D341Med (cell line): ENCODE measurements at regions not wholly inside any gene's neighbourhood (a gene's known extent, or its start where the extent isn't known, plus 50 kb on each side); places are given as distances from the start of the nearest gene placed in this dataset.
"Not testable (repeated sequence)": the region's sequence is repeated elsewhere in the genome, so short reads cannot be mapped to it uniquely, and the experiment has no call there.

Source experiments
- DNase-seq: peaks from one replicate; pipeline ENCODE4 v3.0.0; 2012; ENCODE audit warnings: low spot score

DNA sequence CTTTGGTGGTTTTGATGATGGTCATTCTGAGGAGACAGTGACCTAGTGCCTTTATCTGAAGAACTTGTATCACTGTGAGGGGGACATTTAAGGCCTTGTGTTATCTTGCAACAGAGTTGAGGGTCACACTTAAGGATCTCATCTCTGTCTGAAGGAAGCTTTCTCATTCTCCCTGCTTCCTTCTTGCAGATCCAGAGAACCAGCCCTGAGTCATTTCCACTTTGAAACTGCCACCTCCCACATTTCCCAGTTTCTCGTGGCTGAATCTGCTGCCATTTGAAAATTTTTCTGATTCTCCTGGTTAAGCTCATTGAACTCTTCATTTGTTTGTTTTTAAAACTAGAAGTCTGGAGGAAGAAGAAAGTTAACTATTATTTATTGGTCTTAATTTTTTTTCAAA is 190.2 kb upstream of the CDH11 start:
- no peak for DNase-seq

DNA sequence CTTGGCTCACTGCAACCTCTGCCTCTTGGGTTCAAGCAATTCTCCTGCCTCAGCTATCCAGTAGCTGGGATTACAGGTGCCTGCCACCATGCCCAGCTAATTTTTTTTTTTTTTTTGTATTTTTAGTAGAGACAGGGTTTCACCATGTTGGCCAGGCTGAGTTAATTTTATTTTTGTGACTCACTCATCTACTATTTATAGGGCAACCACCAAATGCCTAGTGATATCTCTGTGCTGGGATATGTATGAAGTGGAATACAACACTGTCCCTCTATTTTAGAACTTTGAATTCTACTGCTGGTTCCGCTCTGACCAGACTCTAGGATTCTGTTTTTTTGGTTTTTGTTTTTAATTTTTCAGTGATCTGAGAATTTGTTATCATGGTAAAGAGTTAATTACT is 188.6 kb upstream of the CDH11 start:
- not testable (repeated sequence) for DNase-seq

DNA sequence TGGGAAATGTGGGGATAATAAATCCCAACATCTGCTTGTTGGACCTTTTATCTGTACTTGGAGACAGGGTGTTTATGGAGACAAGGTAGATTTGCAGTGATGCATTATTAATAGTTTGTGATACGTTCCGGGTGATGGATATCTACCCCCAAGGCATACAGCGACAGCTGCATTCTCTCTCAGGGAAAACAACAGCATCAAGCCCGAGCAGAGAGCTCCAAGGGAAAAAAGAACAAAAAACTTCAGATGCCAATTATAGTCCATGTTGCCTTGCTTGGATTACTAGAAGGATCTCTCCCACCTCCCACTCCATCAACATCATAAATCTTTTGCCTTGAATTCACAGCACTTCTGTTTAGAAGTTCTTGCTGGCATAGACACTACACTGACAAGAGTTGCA is 187.5 kb upstream of the CDH11 start:
- no peak for DNase-seq

DNA sequence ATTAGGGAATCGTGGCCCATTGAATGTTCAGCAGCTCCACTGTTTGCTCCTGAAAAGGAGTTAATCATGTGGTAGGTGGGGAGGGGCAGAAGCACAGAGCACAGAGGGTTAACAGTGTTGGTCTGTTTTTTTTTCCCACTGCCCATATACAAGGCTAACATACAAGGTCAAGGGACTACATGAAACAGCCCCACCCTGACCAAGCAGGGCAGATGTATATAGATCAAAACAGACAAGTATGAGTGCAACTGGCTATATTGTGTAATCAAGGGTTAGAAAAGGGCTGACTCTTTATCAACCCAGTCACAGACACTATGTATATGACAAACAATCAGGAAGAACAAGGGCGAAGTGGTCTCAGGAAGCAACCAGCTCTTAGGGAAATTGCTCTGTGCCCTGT is 186.6 kb upstream of the CDH11 start:
- no peak for DNase-seq

DNA sequence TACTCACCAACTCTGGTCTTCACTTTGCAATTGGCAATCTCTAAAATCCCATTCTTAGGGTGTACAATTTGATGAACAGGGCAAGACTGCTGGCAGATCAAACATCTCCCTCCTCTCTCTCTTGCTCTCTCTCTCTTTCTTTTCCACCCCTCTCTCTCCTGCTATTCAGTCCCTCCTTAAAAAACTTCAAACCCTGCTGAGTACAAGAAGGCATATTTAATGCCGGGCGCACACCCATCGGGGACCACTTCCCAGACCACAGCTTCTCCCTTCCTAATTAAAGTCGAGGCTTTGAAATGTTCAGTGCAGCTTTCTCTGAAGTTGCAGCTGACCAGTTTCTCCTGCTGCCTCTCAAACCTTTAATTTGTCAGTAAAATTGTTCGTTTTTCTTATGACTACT is 185.4 kb upstream of the CDH11 start:
- DNase-seq, result no peak

DNA sequence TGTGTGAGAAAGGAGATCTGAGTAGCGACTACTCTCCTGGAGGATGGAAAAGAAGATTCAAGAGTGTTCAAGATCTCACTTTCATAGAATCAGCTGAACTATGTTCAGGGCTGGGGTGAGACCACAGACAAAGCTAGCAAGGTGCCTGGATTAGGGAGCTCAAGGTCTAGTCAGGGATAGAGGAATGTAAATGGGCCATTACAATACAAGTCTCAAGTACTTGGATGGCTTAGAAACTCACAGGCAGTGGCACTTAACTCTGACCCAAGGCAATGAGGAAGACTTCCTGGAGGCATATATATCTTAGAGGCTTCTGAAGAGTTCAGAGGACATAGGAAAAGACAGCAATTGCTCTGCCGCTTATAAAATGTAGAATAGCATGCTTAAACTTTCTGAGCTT is 184.9 kb upstream of the CDH11 start:
- no peak for DNase-seq

DNA sequence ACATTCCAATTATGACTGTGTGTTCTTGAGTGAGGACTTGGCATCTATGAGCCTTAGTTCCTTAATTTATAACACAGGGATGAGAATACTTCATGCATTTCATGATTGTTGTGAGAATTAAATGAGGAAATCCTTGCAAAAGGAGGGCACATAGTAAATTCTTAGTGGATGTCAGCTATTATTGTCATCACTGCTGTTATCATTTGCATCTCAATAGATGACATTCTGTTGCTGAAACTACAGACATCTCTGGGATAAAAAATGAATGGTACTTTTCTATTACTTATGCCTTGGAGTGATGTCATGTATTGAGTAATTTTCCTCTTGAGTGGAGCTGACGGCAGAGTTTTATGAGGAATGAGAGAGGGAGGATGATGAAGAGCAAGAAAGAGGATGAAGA is 184.4 kb upstream of the CDH11 start:
- no peak for DNase-seq

DNA sequence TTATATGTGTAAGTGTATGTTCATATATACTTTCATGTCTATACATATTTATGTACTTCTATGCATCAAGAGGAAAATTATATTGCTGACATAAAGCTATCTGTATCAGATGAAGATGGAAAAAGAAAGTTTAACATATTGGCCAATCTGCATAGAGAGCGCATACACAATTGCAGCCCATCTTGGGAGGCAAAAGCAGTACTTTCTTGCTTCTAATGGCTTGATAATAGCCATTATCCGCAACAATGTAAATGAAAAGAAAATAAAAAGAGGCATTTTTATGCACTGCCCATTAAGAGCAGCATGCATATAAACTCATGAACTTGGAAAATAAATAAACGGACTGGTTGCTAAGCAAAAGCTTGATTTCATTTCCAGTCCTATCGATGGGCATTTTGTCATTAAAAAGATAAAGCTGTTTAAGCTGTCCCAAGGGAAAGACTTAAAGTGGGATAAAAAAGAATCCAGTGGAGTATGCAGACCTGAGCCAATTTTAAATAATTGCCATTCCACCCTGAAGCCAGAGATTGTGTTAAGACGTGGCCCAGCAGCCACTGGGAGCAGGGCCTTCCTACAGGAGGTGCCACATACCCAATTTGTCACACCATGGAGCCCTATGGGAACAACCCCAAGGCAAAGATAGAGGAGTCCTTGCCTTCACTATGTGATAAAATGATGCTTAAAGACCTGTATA is 183.6 kb upstream of the CDH11 start:
- DNase-seq, result peak; percentile 70

DNA sequence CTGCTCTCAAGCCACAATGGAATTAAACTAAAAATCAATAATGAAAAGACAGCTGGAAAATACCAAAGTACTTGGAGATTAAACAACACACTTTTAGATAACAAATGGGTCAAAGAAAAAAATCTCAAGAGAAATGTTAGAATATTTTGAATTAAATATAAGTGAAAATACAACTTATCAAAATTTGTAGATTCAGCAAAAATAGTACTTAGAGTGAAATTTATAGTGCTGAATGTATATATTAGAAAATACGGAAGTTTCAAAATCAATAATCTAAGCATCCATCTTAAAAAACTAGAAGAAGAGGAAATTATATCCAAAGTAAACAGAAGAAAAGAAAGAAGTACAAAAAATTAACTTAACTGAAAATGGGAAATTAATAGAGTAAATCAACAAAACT is 179.2 kb upstream of the CDH11 start:
- DNase-seq, result no peak

DNA sequence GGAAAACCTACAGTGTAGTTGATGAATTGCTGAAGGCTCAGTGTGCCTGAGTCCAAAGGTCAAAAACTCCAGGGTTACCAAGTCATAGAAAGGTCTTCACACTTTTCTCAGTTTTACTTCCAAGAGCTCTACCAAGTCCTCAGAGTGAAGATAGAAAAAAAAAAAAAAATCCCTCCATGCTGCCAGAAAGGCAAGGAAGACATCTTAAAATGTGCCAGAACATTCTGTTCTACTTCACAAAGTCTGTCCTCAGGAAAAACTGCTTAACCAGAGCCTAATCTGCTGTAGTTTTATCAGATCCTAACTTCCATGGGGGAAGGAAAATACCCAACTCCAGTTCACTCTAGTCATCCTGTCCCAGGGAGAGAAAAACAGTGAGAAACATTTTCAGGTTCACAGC is 175.6 kb upstream of the CDH11 start:
- no peak for DNase-seq

DNA sequence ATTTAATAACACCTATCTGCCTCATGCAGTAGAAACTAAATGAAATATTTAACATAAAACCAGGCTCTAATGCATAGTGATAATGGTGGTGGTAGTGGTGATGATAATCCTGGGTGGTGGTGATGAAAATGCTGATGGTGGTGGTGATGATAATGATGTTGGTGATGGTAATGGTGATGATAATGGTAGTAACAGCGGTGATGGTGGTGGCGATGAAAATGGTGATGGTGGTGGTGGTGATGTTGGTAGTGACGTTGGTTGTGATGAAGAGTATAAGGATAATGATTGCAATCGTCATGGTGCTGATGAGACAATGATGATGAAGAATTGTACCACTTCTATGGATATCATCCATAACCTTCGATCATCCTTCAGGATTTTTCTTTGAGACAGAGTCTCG is 173.7 kb upstream of the CDH11 start:
- DNase-seq, result no peak

DNA sequence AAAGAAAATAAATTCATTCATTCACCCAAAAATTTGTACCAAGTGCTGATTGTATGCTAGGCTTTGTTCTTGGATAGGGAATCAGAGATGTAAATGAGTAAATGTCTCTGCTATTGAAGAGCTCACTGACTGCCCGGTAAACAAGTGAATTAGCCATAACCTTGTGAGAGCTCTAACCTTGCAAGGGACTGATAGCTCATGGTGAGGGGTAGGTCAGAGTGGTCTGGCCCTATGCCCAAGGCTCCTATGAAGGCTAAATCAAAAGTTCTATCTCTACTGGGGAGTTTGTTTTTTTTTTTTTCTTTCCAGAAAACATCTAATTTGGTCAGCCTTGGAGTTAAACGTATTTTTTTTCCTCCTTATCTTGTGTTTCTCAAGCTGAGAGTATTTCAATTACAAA is 172.8 kb upstream of the CDH11 start:
- DNase-seq, result no peak

DNA sequence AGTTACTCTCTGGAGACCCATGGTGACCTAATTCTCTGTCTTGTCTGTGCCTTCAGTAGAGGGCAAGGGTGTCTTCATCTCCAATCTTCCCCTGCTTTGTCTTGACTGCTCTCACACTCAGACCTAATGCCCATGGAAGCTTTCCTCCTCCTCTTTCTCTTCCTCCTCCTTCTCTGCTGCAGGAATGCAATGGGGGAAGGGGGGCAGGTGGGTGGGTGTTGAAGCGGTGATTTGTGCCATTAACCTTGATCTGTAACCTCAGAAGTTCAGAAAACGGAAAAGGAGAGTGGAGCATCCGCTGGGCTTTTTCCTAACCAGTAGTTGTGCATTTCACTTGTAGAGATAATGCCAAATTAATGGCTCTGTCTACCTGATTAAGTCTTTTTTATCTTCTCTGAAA is 172.3 kb upstream of the CDH11 start:
- no peak for DNase-seq

DNA sequence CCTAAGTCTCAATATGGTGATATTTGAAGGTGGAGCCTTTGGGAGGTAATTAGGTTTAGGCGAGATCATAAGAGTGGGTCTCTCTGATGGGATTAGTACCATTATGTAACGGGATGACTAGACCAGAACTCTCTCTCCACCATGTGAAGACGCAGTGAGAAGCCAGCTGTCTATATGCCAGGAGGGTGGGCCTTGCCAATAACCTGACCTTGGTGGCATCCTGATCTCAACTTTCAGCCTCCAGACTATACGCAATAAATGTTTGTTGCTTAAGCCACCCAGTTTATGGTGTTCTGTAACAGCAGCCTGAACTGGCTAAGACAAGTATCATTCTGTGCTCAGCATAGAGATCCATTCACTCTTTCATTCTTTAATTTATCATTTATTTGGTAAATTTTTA is 167.2 kb upstream of the CDH11 start:
- no peak for DNase-seq

DNA sequence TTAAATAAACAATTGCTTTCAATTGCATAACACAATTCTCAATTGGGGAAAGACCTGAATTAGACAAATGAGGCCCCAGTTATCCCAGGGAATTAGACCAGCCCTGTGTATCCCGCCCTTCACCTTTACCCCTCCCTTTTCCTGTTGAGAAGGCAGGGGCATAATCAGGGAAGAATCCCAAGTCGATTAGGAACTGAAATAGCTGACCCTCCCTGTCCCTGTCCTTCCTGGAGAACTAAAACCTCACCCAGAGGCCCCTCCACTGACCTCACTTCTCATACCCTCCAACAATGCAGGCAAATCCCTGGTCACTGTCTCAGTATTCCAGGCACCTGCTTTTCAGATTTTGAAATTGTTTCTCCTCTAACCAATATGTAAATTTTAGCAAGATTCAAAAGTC is 165.4 kb upstream of the CDH11 start:
- DNase-seq, result no peak

DNA sequence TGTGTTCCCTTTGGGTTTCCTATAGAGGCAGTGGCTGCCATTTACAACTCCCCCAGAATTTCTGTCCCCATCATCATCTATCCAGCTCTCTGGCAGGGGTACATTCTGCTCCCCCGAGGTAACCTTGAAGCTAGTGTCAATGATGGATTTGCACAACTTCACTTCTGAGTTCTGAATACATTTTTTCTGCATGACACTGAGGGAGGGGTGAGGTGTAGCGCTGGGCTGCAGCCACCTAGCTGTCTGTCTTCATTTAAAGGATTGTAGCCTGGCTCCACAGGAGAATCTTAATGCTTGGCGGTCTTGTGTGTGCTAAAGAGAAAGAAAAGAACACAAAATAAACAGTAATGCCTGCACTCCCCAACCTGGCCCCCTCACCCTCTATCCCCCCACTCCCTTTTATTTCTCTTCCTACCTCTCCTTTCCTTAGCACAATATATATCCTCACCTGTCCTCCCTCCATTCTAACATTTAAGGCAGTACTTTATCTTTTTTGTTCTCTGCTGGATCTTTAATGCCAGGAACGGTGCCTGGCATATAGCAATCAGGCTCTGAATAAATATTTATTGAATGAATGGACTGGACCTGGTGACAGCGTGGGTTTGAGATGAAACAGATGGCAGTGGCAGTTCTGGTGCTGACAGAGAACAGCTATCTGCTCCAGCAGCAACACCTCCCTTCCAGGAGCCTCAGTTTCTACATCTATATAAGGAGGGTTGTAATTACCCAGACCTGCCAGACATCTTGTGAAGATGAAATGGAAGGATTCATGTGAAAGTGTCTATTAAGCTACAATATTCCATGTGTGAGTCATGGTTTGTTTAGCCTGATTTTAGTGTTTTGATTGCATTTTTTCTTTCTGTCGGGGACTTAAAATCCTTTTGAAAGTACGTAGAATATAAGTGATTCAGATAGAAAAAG is 163.5 kb upstream of the CDH11 start:
- no peak for DNase-seq

DNA sequence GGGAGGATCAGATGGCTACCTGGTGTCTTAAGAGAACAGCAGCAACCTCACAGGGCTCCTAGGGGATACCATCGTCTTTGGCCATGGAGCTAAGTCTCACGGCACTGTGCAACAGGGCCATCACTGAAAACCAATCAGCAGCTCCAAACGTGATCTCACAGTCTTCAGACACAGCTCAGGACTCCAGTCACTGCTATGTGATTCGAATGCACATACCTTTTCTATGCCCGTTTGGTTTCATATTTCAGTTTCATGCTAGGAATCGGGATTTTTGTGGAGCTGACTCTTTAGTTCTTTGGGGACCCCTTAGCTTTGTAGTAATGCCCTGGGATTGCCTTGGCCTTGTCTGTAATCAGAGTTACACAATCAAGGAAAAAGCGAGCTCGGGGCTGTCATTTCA is 162.8 kb upstream of the CDH11 start:
- no peak for DNase-seq

DNA sequence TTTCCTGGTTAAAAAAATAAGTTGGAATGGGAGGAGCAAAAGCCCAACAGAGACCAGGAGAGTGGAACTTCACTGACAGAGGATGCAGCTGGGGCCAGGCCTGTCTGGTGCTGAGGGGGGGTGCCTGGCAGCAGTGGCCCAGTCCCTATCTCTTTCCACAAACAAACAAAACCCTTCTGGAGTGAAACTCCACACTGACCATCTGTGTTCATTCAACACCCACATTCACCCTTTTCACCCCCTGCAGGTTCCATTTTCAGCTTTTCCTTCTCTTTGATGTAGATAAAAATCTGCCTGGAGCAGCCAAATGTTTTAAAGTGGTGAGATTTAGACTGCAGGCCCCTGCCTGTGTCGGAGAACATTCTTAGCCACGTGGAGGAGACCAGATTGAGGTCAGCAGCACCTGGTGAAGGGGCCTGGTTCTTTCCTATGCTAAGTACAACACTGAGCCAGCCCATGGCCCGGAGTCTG is 161.4 kb upstream of the CDH11 start:
- no peak for DNase-seq

DNA sequence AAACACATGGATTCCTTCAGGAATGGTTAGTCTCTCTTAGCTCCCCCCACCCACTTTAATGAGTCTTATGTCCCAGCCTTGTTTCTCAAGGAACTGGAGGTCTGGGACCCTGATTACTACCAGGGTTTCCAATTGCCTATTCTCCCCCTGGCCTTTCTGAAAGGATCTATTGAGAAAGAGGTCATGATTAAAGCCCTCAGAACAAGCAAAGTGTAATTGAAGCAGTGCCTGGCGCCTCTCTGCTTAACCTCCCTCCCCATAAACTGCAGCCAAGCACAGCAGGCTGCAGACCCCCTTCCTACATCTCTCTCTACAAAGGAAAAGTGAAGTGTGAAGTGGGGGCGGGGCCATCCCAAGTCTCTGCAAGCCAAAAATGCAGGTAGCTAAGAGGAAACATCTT is 159.7 kb upstream of the CDH11 start:
- DNase-seq, result no peak

DNA sequence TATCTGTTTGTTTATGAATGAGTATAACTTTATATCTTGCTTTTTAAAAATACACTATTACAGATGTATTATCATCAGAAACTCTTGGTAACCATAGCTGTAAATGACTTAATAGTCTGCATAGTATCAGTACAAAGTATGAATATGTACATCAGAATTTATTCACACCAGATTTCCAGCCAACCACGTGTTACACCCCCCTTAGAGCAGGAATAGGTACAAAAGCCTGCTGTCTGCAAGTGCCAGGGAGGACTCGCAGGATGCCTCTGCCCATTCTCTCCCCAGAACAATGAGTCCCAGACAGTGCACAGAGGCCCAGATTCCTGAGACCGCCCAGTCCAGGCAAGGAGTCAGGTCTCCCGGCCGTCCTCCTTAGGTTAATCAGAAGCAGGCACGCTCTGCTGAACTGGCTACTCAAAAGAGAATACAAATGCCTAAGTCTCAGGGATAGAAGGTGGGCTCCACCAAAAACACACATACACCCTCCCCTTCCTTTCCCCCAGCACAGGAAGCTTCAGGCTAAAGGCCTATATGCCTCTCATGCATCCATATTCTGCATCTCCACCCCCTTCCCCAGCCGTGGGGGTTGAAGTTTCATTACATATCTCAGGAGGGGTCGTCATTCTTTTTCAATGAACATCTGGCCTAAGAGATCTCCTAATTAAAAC is 159.1 kb upstream of the CDH11 start:
- DNase-seq, result no peak

DNA sequence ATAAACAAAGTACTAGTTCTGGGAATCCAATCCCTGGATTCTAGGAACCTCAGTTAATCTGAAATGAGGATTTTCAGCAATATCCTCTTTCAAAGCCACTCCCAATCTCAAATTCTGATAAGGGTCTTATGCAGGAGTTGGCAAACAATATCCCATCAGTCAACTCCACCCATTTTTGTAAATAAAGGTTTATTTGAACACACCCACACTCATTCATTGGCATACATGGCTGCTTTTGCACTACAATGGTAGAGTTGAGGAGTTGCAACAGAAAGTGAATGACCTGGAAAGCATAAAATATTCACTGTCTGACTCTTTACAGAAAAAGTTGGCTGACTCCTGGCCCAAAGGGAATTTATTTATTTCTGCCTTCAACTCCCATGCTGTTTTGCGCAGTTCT is 157.7 kb upstream of the CDH11 start:
- no peak for DNase-seq

DNA sequence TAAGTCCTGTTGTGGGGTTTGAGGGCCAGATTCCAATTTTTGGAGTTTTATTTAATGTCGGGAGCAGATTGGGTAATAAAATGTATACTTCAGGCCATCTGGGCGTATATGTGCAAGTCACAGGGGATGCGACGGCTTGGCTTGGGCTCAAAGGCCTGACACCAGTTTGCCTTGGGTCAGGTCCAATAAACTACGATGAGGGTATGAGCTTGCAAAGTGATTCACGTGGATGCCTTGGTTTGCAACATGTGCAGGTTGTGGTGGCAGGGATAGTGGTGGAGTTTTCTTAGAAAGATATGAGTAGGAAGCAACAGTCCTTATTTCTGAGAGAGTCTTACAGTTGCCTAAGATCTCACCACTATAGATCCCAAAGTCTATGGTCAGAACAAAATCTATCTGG is 157.0 kb upstream of the CDH11 start:
- no peak for DNase-seq

DNA sequence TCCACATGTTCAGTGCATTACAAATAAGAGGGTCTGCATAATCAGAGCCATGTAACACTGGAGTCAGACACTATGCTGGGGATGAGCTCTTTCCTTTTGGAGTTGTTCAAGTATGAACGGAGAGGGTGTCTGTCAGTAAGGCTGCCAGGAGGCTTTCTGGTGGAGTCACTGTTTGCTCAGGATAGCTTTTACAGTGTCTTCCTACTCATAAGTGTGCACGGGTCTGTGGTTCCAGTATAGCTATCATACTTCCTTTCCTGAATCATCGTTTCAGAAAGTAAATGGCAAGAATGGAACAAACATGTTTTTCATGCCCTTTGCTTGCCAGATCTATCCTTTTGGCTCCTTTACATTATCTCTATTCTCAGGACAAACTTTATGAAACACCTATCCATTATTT is 152.7 kb upstream of the CDH11 start:
- no peak for DNase-seq
